Naive thymus-derived CD8-positive, alpha-beta T cell (primary cell): ENCODE measurements at regions not wholly inside any gene's neighbourhood (a gene's known extent, or its start where the extent isn't known, plus 50 kb on each side); places are given as distances from the start of the nearest gene placed in this dataset.

Experiments used
- ATAC-seq, 2 donors: fragments of 150-1000 bp; cut with Tn5 transposase in 1 of 2; sonication (Bioruptor Pico), chemical (Tn5 transposase) in 1 of 2; 1 replicate in 1 of 2; 2 replicates in 1 of 2; pipeline ENCODE4 v1.10.0; 2021; ENCODE audit warnings: mild to moderate bottlenecking in 2 of 2, moderate library complexity in 2 of 2
- POLR2A ChIA-PET: fragments of 350-600 bp; sonication (Branson Sonifier 250); formaldehyde crosslinking; loops from one replicate; lab custom pipeline; 2021; ENCODE audit warnings: antibody characterized with exemption; lab: Charles Lee
- DNase-seq, 10 donors: peaks; one replicate each; pipeline versions ENCODE4 v3.0.0 to v3.0.0-alpha.2; 2020 to 2022
- H3K27ac Mint-ChIP-seq, 10 donors: one replicate each; pipeline ENCODE4 v1.8.0; 2020 to 2022; ENCODE audit warnings: mild to moderate bottlenecking in 10 of 10, mixed read lengths in 10 of 10, moderate library complexity in 4 of 10, inconsistent platforms in 1 of 10
- H3K27me3 Mint-ChIP-seq, 5 donors: one replicate each; pipeline ENCODE4 v1.8.0; 2021 to 2022; ENCODE audit warnings: mixed read lengths in 5 of 5
- H3K36me3 Mint-ChIP-seq, 3 donors: one replicate each; pipeline ENCODE4 v1.8.0; 2020 to 2022; ENCODE audit warnings: mixed read lengths in 3 of 3, mild to moderate bottlenecking in 2 of 3, inconsistent platforms in 1 of 3
- H3K4me1 Mint-ChIP-seq, 4 donors: one replicate each; pipeline ENCODE4 v1.8.0; 2021 to 2022; ENCODE audit warnings: mixed read lengths in 4 of 4
- H3K4me3 Mint-ChIP-seq, 10 donors: one replicate each; pipeline ENCODE4 v1.8.0; 2020 to 2022; ENCODE audit warnings: mild to moderate bottlenecking in 10 of 10, mixed read lengths in 10 of 10, moderate library complexity in 6 of 10, inconsistent platforms in 1 of 10
- H3K9me3 Mint-ChIP-seq, 9 donors: one replicate each; pipeline ENCODE4 v1.8.0; 2020 to 2022; ENCODE audit warnings: mixed read lengths in 9 of 9, mild to moderate bottlenecking in 3 of 9, inconsistent platforms in 1 of 9, moderate library complexity in 1 of 9

GRCh38 chr10:108104551-108105156 lies 940.1 kb upstream of the SORCS1 start:
- Mint-ChIP-seq H3K4me3 (no peak overlapping the region), H3K27me3 (no peaks in the 10 kb centered on the region), H3K27ac (no peak overlapping the region), H3K4me1 (no peaks in the 10 kb centered on the region), H3K9me3 (peaks cover 0 to 18% (median 12%) of the 10 kb centered on the region in 9 donors), H3K36me3 (no peaks in the 10 kb centered on the region)
- ATAC-seq (no peak), DNase-seq (no peak)
- POLR2A ChIA-PET, result no interaction called here

DNA sequence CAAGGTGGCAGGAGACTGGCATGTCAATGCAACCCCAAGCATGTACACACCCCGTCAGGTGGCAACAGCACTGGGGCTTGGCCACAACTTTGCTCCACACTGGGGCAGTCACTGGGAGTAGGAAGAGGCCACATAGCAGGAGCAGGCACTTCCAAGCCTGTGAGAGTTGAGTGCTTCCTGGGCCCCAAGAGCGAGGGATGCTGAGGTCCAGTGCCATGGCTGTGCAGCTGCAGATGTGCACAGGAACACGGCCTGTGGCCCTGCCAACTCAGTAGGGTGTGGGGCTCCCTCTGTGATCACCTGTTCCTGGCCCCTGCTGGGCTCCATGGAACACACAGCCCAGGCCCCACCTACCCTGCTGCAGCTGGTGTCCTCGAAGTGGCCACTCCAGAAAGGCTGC lies 932.8 kb upstream of the SORCS1 start:
- Mint-ChIP-seq H3K4me3 (no peak overlapping the region), H3K36me3 (no peaks in the 10 kb centered on the region), H3K27me3 (no peaks in the 10 kb centered on the region), H3K9me3 (peaks cover 0 to 17% (median 3%) of the 10 kb centered on the region in 9 donors), H3K4me1 (no peaks in the 10 kb centered on the region), H3K27ac (no peak overlapping the region)
- no peak for DNase-seq
- POLR2A ChIA-PET, result no interaction called here
- no peak for ATAC-seq

DNA sequence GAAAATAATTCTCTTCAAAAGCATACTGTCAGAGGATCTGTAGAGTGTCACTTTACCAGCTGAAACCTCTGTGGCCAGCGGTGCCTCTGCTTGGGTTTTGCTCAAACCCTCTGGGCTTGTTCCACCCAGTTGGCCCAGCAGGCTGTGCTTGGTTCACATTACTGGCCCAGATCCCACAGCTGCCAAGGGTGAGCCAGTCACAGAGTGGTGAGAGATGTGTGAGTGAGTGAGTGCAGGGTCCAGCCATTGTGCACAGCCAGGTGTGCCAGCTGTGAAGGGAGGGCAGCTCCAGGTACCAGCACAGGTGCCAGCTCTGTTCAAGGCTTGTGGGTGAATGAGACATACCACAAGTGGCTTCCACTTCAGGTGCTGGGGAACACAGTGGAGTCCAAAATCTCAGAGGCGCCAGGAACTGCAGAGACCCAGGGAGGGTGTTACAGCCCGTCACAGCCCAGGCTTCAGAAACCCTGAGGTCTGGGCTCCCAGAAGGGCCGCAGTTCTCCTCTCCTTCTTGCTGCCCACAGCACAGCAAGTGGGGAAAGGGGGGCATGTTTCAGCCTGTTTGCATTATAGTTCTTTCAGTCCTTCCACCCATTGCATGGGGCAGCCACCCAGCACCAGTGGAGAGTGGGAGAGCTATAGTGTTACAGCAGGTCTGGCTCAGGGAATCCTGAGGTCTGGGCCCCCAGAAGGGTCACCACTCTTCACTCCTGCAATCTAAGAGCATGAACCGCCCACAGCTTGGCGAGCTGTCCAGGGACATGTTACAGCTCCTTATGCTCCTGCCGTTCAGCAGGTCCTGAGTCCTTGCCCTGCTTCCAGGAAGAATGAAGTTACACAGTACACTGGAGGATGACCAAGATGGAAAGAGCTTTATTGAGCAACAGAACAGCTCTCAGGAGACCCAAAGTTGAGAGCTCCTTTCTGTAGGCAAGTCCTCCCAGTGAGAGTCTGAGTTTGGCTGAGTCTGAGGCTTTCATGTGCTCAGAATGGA lies 931.7 kb upstream of the SORCS1 start:
- DNase-seq, result no peak
- Mint-ChIP-seq H3K4me1 (no peaks in the 10 kb centered on the region), H3K9me3 (peaks cover 0 to 17% (median 3%) of the 10 kb centered on the region in 9 donors), H3K36me3 (no peaks in the 10 kb centered on the region), H3K27ac (no peak overlapping the region), H3K4me3 (no peak overlapping the region), H3K27me3 (no peaks in the 10 kb centered on the region)
- POLR2A ChIA-PET, result no interaction called here
- no peak for ATAC-seq

- POLR2A ChIA-PET, result no interaction called here
- DNase-seq, result no peak
- Mint-ChIP-seq H3K36me3 (no peaks in the 10 kb centered on the region), H3K4me3 (no peak overlapping the region), H3K4me1 (peaks cover 0 to 2% (median 0%) of the 10 kb centered on the region in 4 donors), H3K9me3 (peaks cover 0 to 9% (median 1%) of the 10 kb centered on the region in 9 donors), H3K27me3 (no peaks in the 10 kb centered on the region), H3K27ac (no peak overlapping the region)
- ATAC-seq, result no peak
These were observed 926.1 kb upstream of the SORCS1 start for GRCh38 chr10:108090476-108091215.

- Mint-ChIP-seq H3K4me3 (no peak overlapping the region), H3K9me3 (peaks cover 0 to 9% (median 1%) of the 10 kb centered on the region in 9 donors), H3K36me3 (no peaks in the 10 kb centered on the region), H3K27me3 (no peaks in the 10 kb centered on the region), H3K27ac (no peak overlapping the region), H3K4me1 (peaks cover 0 to 2% (median 0%) of the 10 kb centered on the region in 4 donors)
- POLR2A ChIA-PET, result no interaction called here
- ATAC-seq (no peak), DNase-seq (no peak)
These were observed 922.0 kb upstream of the SORCS1 start for GRCh38 chr10:108086502-108086901.

DNA sequence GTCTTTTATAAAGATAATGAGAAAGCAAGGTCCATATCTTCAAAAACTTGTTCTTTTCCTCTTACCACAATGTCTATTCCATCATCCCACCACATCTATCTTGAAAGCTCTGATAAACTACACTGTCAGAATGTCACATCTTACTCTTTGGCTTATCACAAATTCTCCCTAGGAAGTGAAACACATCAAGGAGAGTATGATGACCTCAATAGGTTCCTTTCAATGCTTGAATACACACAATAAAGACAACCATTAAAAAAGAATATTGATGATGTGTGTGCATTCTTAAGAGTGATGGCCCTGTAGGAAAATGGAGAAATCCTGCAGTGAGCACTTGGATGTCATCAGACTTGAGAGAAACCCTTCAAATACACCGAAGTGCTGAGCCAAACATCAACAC lies 918.1 kb upstream of the SORCS1 start:
- ATAC-seq, result no peak
- DNase-seq, result no peak
- H3K4me1 Mint-ChIP-seq, result no peaks in the 10 kb centered on the region
- POLR2A ChIA-PET, result no interaction called here
- H3K9me3 Mint-ChIP-seq, result peaks cover 0 to 9% (median 0%) of the 10 kb centered on the region in 9 donors
- no peak overlapping the region for H3K27ac Mint-ChIP-seq
- no peaks in the 10 kb centered on the region for H3K36me3 Mint-ChIP-seq
- H3K27me3 Mint-ChIP-seq, result no peaks in the 10 kb centered on the region
- H3K4me3 Mint-ChIP-seq, result no peak overlapping the region

DNA sequence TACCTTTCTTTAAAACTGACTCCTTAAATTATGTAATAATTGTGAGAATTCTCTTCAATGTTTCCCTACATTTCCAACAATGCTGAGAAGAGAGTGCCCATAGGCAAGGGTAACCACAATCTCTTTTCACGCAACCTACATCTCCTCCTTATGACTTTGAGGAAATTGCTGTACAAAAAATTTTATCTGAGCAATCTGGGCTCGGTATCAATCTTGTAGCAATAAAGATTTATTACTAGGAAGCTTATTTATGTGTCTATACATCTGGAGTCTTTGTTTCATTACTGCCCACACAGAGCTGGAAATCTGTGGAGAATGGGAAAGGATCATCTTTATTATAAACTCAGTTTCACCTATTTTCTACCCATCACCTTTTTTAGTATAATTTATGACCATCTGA lies 913.8 kb upstream of the SORCS1 start:
- ATAC-seq (no peak), DNase-seq (no peak)
- POLR2A ChIA-PET, result no interaction called here
- peaks cover 0 to 17% (median 3%) of the 10 kb centered on the region in 9 donors for H3K9me3 Mint-ChIP-seq
- H3K4me1 Mint-ChIP-seq, result no peaks in the 10 kb centered on the region
- H3K27ac Mint-ChIP-seq, result no peak overlapping the region
- no peak overlapping the region for H3K4me3 Mint-ChIP-seq
- no peaks in the 10 kb centered on the region for H3K27me3 Mint-ChIP-seq
- no peaks in the 10 kb centered on the region for H3K36me3 Mint-ChIP-seq

- ATAC-seq (no peak), DNase-seq (no peak)
- Mint-ChIP-seq H3K27ac (no peak overlapping the region), H3K4me1 (no peaks in the 10 kb centered on the region), H3K36me3 (no peaks in the 10 kb centered on the region), H3K27me3 (no peaks in the 10 kb centered on the region), H3K9me3 (peaks cover 0 to 17% (median 7%) of the 10 kb centered on the region in 9 donors), H3K4me3 (no peak overlapping the region)
- POLR2A ChIA-PET, result no interaction called here
These were observed 908.0 kb upstream of the SORCS1 start for GRCh38 chr10:108072466-108072865.

- Mint-ChIP-seq H3K9me3 (peaks cover 0 to 10% (median 6%) of the 10 kb centered on the region in 9 donors), H3K27me3 (no peaks in the 10 kb centered on the region), H3K36me3 (no peaks in the 10 kb centered on the region), H3K4me1 (no peaks in the 10 kb centered on the region), H3K27ac (no peak overlapping the region), H3K4me3 (no peak overlapping the region)
- no peak for ATAC-seq
- POLR2A ChIA-PET, result no interaction called here
- no peak for DNase-seq
These were observed 906.3 kb upstream of the SORCS1 start for GRCh38 chr10:108070789-108071188.

DNA sequence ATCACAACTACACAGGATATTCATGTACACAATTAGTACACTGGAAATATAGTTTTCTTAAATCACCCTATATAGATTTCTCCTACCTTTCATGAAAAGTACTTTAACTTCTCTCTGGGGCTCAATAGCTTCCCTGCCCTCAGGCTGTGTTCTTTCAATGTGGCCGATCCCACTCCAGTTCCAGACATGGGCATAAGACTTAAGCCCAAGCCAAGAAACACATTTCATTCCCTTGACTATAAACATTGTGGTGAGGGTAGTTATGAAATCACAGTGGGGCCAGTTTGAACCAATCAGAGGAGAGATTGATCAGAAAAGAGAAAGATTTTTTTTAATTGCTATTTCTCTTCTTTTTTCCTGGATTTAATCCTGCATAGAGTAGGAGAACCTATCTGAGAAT lies 904.6 kb upstream of the SORCS1 start:
- Mint-ChIP-seq H3K36me3 (no peaks in the 10 kb centered on the region), H3K4me1 (no peaks in the 10 kb centered on the region), H3K9me3 (peaks cover 0 to 15% (median 8%) of the 10 kb centered on the region in 9 donors), H3K27me3 (no peaks in the 10 kb centered on the region), H3K4me3 (no peak overlapping the region), H3K27ac (no peak overlapping the region)
- ATAC-seq (no peak), DNase-seq (no peak)
- POLR2A ChIA-PET, result no interaction called here

DNA sequence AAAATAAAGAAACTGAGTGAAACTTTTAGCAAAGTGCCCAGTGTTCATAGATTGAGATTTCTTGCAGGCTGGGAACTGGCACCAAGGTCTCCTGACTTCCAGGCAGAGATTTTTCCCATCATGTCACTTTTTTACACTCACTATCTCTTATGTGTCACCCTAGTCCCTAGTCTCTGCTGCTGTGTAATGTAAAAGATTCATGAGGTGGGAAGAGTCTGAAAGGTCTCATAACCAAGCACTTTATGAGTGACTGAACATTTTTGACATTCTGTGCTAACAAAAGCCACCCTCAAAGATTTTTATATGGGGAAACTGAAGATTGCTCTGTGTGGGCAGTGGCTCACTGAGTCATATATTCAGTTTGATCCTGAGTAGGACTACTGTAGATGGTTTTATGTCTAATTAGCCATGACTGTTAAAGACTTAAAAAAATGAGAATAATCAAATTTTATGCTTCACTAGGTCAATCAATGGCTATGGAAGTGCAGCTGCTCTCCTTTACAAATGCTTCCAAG lies 900.3 kb upstream of the SORCS1 start:
- H3K4me3 Mint-ChIP-seq, result no peak overlapping the region
- DNase-seq (no peak), ATAC-seq (no peak)
- H3K27ac Mint-ChIP-seq, result no peak overlapping the region
- POLR2A ChIA-PET, result no interaction called here
- H3K36me3 Mint-ChIP-seq, result no peaks in the 10 kb centered on the region
- no peaks in the 10 kb centered on the region for H3K4me1 Mint-ChIP-seq
- H3K9me3 Mint-ChIP-seq, result peaks cover 1 to 15% (median 7%) of the 10 kb centered on the region in 9 donors
- H3K27me3 Mint-ChIP-seq, result no peaks in the 10 kb centered on the region

DNA sequence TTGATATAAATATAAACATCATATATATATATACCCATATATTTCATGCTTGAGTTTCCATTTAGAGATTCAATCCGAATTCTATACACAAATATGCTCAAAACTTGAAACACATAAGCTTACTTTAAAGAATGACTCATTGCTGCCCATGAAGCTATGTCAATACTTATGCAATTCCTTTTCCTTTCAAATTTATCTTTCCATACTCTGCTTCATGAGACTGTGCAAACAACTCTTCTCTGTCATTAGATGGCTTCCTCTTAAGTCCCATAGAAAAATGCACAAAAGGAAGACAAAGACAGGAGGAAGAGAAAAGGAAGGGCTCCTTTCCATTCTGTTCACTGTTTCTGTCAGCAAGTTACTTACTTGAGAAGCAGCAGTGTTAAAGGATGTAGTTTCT lies 895.7 kb upstream of the SORCS1 start:
- POLR2A ChIA-PET, result no interaction called here
- DNase-seq (no peak), ATAC-seq (no peak)
- H3K4me3 Mint-ChIP-seq, result no peak overlapping the region
- H3K27me3 Mint-ChIP-seq, result no peaks in the 10 kb centered on the region
- no peaks in the 10 kb centered on the region for H3K36me3 Mint-ChIP-seq
- H3K4me1 Mint-ChIP-seq, result no peaks in the 10 kb centered on the region
- peaks cover 0 to 44% (median 12%) of the 10 kb centered on the region in 9 donors for H3K9me3 Mint-ChIP-seq
- H3K27ac Mint-ChIP-seq, result no peak overlapping the region

- Mint-ChIP-seq H3K9me3 (peaks cover 0 to 34% (median 8%) of the 10 kb centered on the region in 9 donors), H3K36me3 (no peaks in the 10 kb centered on the region), H3K27ac (no peak overlapping the region), H3K27me3 (no peaks in the 10 kb centered on the region), H3K4me1 (no peaks in the 10 kb centered on the region), H3K4me3 (no peak overlapping the region)
- POLR2A ChIA-PET, result no interaction called here
- ATAC-seq (no peak), DNase-seq (no peak)
These were observed 891.0 kb upstream of the SORCS1 start for GRCh38 chr10:108055506-108055905.
